ENCODE measurements at regions not wholly inside any gene's neighbourhood (a gene's known extent, or its start where the extent isn't known, plus 50 kb on each side); places are given as distances from the start of the nearest gene placed in this dataset.

DNA sequence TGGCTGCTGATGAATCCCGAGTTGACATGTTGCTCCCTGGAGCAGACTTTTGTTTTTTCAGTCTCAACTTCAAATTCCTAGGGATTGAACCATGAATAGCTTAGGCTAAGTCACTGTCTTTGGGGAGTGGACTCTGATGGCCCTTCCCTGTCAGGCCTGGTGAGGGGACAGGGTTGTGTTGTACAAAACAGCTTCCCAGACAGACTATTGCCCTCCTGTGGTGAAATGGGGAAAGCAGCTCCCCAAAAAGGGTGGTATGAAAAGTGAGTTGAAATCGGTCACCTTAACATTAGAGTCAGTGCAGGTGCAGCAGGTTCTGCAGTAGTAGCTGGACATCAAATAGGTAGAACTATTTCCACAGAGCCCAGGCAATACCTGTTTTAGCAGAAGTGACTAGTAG, 775.6 kb downstream of the ROBO2 start:
- Histone ChIP-seq H3K27ac (no peak overlapping the region), H3K4me1 (no peaks in the 10 kb centered on the region), H3K27me3 (no peaks in the 10 kb centered on the region), H3K9me3 (no peaks in the 10 kb centered on the region), H3K4me3 (no peak overlapping the region), H3K36me3 (no peaks in the 10 kb centered on the region)
- no peak for DNase-seq
- no peak for TF ChIP-seq POLR2A (IDR thresholded peaks at IDR 0.05)
- TF ChIP-seq, protein P1, sequence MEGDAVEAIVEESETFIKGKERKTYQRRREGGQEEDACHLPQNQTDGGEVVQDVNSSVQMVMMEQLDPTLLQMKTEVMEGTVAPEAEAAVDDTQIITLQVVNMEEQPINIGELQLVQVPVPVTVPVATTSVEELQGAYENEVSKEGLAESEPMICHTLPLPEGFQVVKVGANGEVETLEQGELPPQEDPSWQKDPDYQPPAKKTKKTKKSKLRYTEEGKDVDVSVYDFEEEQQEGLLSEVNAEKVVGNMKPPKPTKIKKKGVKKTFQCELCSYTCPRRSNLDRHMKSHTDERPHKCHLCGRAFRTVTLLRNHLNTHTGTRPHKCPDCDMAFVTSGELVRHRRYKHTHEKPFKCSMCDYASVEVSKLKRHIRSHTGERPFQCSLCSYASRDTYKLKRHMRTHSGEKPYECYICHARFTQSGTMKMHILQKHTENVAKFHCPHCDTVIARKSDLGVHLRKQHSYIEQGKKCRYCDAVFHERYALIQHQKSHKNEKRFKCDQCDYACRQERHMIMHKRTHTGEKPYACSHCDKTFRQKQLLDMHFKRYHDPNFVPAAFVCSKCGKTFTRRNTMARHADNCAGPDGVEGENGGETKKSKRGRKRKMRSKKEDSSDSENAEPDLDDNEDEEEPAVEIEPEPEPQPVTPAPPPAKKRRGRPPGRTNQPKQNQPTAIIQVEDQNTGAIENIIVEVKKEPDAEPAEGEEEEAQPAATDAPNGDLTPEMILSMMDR (IDR thresholded peaks at IDR 0.05): peak in 2 of 6 experiments; percentile 3 to 6

DNA sequence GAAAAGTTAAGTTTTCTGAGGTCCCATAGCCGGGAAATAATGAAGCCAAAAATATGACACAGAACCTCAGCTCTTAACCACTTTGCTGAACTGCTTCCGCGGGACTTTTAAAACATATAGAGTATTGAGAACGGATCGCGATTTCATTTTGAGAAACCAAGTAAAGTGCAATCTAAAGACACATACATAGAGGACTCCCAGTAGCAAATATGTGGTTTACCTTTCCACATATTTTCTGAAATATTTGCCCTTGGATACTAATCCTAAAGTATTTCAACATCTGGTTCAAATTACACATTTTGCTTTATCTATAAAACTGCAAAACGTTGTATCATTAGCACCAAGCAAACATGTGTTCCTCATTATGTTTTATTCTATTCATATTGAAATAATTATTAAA, 776.5 kb downstream of the ROBO2 start:
- H3K27me3 ChIP-seq: no peaks in the 10 kb centered on the region
- H3K36me3 ChIP-seq: no peaks in the 10 kb centered on the region
- no peak overlapping the region for H3K27ac ChIP-seq
- TF ChIP-seq, protein P1 (IDR thresholded peaks at IDR 0.05): no peak
- TF ChIP-seq POLR2A (IDR thresholded peaks at IDR 0.05): no peak
- H3K4me3 ChIP-seq: no peak overlapping the region
- no peaks in the 10 kb centered on the region for H3K4me1 ChIP-seq
- H3K9me3 ChIP-seq: no peaks in the 10 kb centered on the region
- no peak for DNase-seq

DNA sequence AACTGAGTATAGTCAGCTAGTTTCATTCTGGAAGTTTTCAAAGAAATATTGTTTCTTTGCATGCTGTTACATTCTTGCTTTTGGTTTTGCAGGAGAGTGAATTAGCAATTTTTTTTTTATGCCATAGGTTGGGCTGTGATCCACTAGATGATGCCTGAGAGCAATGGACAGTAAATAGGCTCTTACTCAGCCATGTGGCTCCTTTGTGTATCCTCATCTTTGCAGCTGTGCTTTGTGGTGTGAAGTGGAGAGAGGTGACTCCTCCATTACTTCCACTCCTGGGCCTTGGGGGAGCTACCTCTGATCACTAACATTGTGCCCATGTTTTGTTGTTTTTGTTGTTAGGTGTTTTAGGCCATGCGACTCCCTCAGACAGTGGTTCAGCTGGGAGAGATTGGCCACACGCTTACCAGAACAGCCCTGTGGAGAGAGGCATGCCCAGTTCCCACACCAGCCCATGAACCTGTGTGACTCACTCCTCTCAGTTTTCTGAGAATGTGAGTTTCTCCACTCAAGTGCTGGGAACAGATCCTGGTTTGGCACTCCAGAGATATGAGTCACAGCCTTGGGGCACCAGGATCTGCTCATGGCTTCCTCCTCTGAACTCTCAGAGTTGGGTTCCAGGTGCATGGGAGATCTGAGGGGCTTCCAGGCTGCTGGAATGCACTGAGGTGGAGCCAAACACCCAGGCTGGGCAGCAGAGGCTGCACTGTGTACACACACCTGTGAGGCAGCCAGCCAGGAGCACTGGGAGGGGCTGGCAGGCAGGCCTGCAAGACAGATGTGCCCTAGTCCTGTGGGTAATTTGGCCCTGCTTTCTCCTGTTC, 785.3 kb downstream of the ROBO2 start:
- Histone ChIP-seq H3K9me3 (no peaks in the 10 kb centered on the region), H3K27ac (no peak overlapping the region), H3K27me3 (no peaks in the 10 kb centered on the region), H3K4me1 (no peaks in the 10 kb centered on the region), H3K4me3 (no peak overlapping the region), H3K36me3 (no peaks in the 10 kb centered on the region)
- DNase-seq: peak in 1 of 3 donors; percentile 43
- TF ChIP-seq, protein P1 (IDR thresholded peaks at IDR 0.05): no peak
- TF ChIP-seq POLR2A (IDR thresholded peaks at IDR 0.05): no peak

DNA sequence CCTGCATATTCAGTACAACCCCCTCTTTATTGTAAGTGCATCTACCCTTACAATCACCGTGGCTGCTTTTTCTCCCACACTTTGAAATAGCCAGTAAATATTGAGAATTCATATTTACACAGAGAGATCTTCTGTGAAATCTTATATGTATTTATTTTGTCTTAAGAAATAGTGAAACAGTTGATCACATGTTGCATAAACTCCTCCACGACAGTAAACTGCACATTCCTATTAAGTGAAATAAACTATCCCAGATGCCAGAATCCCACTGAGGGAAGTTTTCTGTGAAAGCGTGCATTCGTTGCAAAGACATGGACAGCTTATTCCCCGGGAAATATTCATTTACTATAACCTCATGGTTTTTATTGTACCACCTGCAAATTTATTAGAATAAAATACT, 796.0 kb downstream of the ROBO2 start:
- H3K9me3 ChIP-seq: no peaks in the 10 kb centered on the region
- no peak for DNase-seq
- TF ChIP-seq, protein P1 (IDR thresholded peaks at IDR 0.05): no peak
- TF ChIP-seq POLR2A (IDR thresholded peaks at IDR 0.05): no peak
- H3K27me3 ChIP-seq: no peaks in the 10 kb centered on the region
- no peaks in the 10 kb centered on the region for H3K4me1 ChIP-seq
- H3K4me3 ChIP-seq: no peak overlapping the region
- H3K27ac ChIP-seq: no peak overlapping the region
- H3K36me3 ChIP-seq: no peaks in the 10 kb centered on the region

DNA sequence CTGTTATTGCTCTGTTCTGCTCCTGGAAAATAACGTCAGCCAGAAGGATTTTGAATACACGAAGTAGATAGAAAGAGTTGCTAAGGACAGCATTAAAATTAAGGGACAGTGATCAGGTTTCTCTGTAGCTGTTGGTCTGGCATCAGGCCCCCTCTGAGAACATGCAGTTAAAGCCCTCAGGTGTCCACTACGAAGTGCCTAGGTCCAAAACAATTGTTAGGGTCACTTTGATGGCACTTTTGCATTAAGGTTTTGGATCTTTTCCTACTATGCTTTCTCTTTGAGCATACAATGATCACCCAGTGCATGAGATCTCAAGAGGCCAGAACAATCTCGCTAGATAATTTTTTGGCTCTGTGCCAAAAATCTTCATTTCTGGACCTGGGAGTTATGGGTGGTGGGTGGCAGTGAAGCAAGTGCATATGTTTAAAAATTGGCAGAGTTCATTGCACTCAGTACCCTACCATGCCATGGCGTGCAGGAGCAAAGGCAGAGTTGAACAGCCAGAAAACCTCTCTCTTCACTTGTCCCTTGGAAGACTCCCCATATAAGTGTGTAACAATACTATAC, 797.6 kb downstream of the ROBO2 start:
- no peak overlapping the region for H3K27ac ChIP-seq
- no peaks in the 10 kb centered on the region for H3K36me3 ChIP-seq
- H3K9me3 ChIP-seq: no peaks in the 10 kb centered on the region
- H3K27me3 ChIP-seq: no peaks in the 10 kb centered on the region
- no peaks in the 10 kb centered on the region for H3K4me1 ChIP-seq
- TF ChIP-seq POLR2A (IDR thresholded peaks at IDR 0.05): no peak
- TF ChIP-seq, protein P1 (IDR thresholded peaks at IDR 0.05): no peak
- no peak for DNase-seq
- H3K4me3 ChIP-seq: no peak overlapping the region

Data from Peyer's patch (tissue), 4 donors.